HEK293 (cell line): ENCODE measurements at regions not wholly inside any gene's neighbourhood (a gene's known extent, or its start where the extent isn't known, plus 50 kb on each side); places are given as distances from the start of the nearest gene placed in this dataset.

ENCODE experiments used
- CTCF ChIA-PET: fragments of 350-600 bp; formaldehyde crosslinking; extraction: SDS; loops from one replicate; lab custom pipeline; 2021; ENCODE audit warnings: antibody characterized with exemption; lab: Yijun Ruan, JAX
- POLR2A ChIA-PET: fragments of 300-600 bp; formaldehyde crosslinking; extraction: SDS; loops from one replicate; lab custom pipeline; 2020; ENCODE audit warnings: antibody characterized with exemption, inconsistent platforms; lab: Yijun Ruan, JAX
- H3K27ac ChIP-seq: fragments of 200-500 bp; sonication (Bioruptor generic); 2 replicates; pipeline ENCODE4 v1.5.1; 2014; ENCODE audit warnings: low read depth, low read length, control low read depth, inconsistent platforms; ENCODE audit errors: extremely low read depth
- H3K36me3 ChIP-seq, 2 experiments: fragments of 200-500 bp in 1 of 2; sonication (Bioruptor generic) in 1 of 2; 1 replicate in 1 of 2; 2 replicates in 1 of 2; pipeline ENCODE4 v1.5.1; 2014 to 2017; ENCODE audit warnings: inconsistent platforms in 2 of 2, low read length in 2 of 2; ENCODE audit not compliant: control insufficient read depth in 2 of 2, insufficient read depth in 1 of 2
- H3K4me1 ChIP-seq: fragments of 200-500 bp; sonication (Bioruptor generic); 2 replicates; pipeline ENCODE4 v1.5.1; 2014; ENCODE audit warnings: mild to moderate bottlenecking, low read length, inconsistent platforms; ENCODE audit not compliant: control insufficient read depth, insufficient read depth
- H3K4me3 ChIP-seq: 2 replicates; pipeline ENCODE4 v1.5.1; 2011; ENCODE audit warnings: low read depth, mild to moderate bottlenecking, control low read depth, low read length, moderate library complexity
- H3K9me3 ChIP-seq: fragments of 200-500 bp; sonication (Bioruptor generic); 2 replicates; pipeline ENCODE4 v1.5.1; 2014; ENCODE audit warnings: low read depth, low read length, inconsistent platforms; ENCODE audit not compliant: control insufficient read depth, insufficient read depth
- FEZF1 ChIP-seq: fragments of 450-650 bp; formaldehyde crosslinking; IDR thresholded peaks from 2 replicates; pipeline ENCODE4 v1.5.1; 2016; ENCODE audit warnings: missing biosample characterization, missing genetic modification characterization
- GLIS2 ChIP-seq: fragments of 450-650 bp; formaldehyde crosslinking; IDR thresholded peaks from 2 replicates; pipeline ENCODE4 v1.5.1; 2016; ENCODE audit warnings: missing biosample characterization, missing genetic modification characterization
- IKZF3 ChIP-seq: fragments of 450-650 bp; IDR thresholded peaks from 2 replicates; pipeline ENCODE4 v1.5.0; 2018; ENCODE audit warnings: missing biosample characterization, mild to moderate bottlenecking, missing genetic modification characterization, moderate library complexity
- ZEB2 ChIP-seq: fragments of 450-650 bp; formaldehyde crosslinking; IDR thresholded peaks from 2 replicates; pipeline ENCODE4 v1.5.1; 2016; ENCODE audit warnings: missing biosample characterization, missing genetic modification characterization
- ZNF121 ChIP-seq: fragments of 450-650 bp; formaldehyde crosslinking; IDR thresholded peaks from 2 replicates; pipeline ENCODE4 v1.5.1; 2016; ENCODE audit warnings: missing biosample characterization, missing genetic modification characterization
- ZNF146 ChIP-seq: fragments of 450-650 bp; formaldehyde crosslinking; IDR thresholded peaks from 2 replicates; pipeline ENCODE4 v1.5.1; 2016; ENCODE audit warnings: missing biosample characterization, missing genetic modification characterization
- ZNF2 ChIP-seq: fragments of 450-650 bp; formaldehyde crosslinking; IDR thresholded peaks from 2 replicates; pipeline ENCODE4 v1.5.1; 2016; ENCODE audit warnings: missing biosample characterization, missing genetic modification characterization
- ZNF311 ChIP-seq: fragments of 450-650 bp; formaldehyde crosslinking; IDR thresholded peaks from 2 replicates; pipeline ENCODE4 v1.5.1; 2017; ENCODE audit warnings: missing biosample characterization, missing genetic modification characterization, borderline replicate concordance
- ZNF354C ChIP-seq: fragments of 450-650 bp; formaldehyde crosslinking; IDR thresholded peaks from 2 replicates; pipeline ENCODE4 v1.5.1; 2016; ENCODE audit warnings: missing biosample characterization, missing genetic modification characterization, low read depth, borderline replicate concordance
- ZNF624 ChIP-seq: fragments of 450-650 bp; formaldehyde crosslinking; IDR thresholded peaks from 2 replicates; pipeline ENCODE4 v1.5.1; 2017; ENCODE audit warnings: missing biosample characterization, missing genetic modification characterization
- ZNF777 ChIP-seq: fragments of 450-650 bp; formaldehyde crosslinking; IDR thresholded peaks from 2 replicates; pipeline ENCODE4 v1.5.1; 2017; ENCODE audit warnings: missing biosample characterization, missing genetic modification characterization, borderline replicate concordance
- ZNF830 ChIP-seq: fragments of 450-650 bp; IDR thresholded peaks from 2 replicates; pipeline ENCODE4 v1.5.0; 2018; ENCODE audit warnings: missing biosample characterization, missing genetic modification characterization, low read depth, mild to moderate bottlenecking, moderate library complexity
- TF ChIP-seq, protein P1 (sequence below): fragments of 450-650 bp; formaldehyde crosslinking; IDR thresholded peaks from 2 replicates; pipeline ENCODE4 v1.5.1; 2017; ENCODE audit warnings: missing biosample characterization, missing genetic modification characterization
- TF ChIP-seq, protein P2 (sequence below): fragments of 450-650 bp; formaldehyde crosslinking; IDR thresholded peaks from 2 replicates; pipeline ENCODE4 v1.5.1; 2016; ENCODE audit warnings: missing biosample characterization, missing genetic modification characterization
- TF ChIP-seq, protein P3 (sequence below): fragments of 450-650 bp; formaldehyde crosslinking; IDR thresholded peaks from 2 replicates; pipeline ENCODE4 v1.5.1; 2016; ENCODE audit warnings: missing biosample characterization, missing genetic modification characterization, low read depth
- TF ChIP-seq, protein P4 (sequence below): fragments of 450-650 bp; formaldehyde crosslinking; optimal IDR thresholded peaks from 2 replicates; pipeline ENCODE3; 2016; ENCODE audit warnings: missing biosample characterization, mild to moderate bottlenecking, missing genetic modification characterization

DNA sequence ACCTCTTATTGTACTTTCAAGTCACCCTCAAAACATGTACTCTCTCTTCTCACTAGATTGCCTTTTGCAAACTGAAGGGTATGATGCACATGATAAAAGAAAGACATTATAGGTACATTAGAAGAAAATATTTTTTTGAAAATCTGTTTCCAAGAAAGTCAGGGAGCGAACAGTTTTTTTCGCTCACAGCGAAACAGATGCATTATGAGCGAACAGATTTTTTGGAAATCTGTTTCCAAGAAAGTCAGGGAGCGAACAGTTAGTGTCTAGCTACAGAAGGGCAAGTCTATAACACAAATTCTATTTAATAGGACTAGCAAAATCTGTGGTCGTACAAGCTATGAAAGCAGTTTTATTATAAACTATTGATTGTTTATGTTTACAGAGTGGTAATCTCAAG, 296.2 kb upstream of the ANO3 start (continued):
- TF ChIP-seq, protein P1, sequence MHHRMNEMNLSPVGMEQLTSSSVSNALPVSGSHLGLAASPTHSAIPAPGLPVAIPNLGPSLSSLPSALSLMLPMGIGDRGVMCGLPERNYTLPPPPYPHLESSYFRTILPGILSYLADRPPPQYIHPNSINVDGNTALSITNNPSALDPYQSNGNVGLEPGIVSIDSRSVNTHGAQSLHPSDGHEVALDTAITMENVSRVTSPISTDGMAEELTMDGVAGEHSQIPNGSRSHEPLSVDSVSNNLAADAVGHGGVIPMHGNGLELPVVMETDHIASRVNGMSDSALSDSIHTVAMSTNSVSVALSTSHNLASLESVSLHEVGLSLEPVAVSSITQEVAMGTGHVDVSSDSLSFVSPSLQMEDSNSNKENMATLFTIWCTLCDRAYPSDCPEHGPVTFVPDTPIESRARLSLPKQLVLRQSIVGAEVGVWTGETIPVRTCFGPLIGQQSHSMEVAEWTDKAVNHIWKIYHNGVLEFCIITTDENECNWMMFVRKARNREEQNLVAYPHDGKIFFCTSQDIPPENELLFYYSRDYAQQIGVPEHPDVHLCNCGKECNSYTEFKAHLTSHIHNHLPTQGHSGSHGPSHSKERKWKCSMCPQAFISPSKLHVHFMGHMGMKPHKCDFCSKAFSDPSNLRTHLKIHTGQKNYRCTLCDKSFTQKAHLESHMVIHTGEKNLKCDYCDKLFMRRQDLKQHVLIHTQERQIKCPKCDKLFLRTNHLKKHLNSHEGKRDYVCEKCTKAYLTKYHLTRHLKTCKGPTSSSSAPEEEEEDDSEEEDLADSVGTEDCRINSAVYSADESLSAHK (tag by site-specific recombination), result no peak
- TF ChIP-seq ZNF624 (tag by site-specific recombination) (no peak), ZNF2 (no peak), ZNF354C (tag by site-specific recombination) (no peak), GLIS2 (no peak)

DNA sequence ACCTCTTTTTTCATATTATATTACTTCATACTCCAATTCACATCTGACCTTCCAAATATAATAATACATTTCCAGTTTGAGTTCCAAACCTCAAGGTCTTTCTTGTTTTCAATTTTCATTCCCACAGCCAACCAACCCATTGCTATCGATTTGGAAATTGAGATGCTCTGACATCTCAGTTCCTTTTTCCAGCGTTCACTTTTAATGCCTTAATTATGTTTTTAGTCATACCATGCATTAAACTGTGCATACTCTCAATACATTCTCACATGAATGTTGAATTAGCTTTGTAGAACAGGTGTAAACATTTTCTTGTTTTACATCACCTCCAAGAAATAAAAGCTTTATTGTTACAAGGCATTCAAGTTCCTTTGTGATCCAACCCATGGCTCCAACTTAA, 294.2 kb upstream of the ANO3 start:
- ChIA-PET POLR2A (no interaction called here), CTCF (no interaction called here)
- Histone ChIP-seq H3K9me3 (no peaks in the 10 kb centered on the region), H3K4me3 (no peak overlapping the region), H3K4me1 (no peaks in the 10 kb centered on the region), H3K36me3 (no peaks in the 10 kb centered on the region), H3K27ac (no peak overlapping the region)
- TF ChIP-seq FEZF1 (no peak), ZNF777 (tag by site-specific recombination) (no peak), ZEB2 (tag by site-specific recombination) (no peak), ZNF311 (no peak)

DNA sequence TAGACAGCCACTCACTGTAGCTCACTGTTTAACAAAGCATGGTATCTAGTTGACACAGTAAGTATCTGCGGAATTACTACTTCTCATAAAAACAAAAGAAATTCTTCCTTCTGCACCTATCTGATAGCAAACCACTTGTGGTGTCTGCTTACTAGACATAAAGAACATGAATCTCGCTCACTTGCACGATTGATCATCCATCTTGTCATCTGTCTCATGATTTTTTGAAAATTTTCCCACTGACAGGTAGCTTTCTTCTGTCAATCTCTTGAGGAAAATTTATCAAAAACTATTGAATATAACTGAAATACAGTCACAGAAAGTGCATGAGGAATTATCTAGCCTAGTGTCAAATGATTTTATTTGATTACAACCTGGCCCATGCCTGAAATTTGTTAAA, 291.6 kb upstream of the ANO3 start:
- CTCF ChIA-PET, result no interaction called here
- no peak overlapping the region for H3K4me3 ChIP-seq
- H3K36me3 ChIP-seq, result no peaks in the 10 kb centered on the region
- POLR2A ChIA-PET, result no interaction called here
- TF ChIP-seq, protein P2, sequence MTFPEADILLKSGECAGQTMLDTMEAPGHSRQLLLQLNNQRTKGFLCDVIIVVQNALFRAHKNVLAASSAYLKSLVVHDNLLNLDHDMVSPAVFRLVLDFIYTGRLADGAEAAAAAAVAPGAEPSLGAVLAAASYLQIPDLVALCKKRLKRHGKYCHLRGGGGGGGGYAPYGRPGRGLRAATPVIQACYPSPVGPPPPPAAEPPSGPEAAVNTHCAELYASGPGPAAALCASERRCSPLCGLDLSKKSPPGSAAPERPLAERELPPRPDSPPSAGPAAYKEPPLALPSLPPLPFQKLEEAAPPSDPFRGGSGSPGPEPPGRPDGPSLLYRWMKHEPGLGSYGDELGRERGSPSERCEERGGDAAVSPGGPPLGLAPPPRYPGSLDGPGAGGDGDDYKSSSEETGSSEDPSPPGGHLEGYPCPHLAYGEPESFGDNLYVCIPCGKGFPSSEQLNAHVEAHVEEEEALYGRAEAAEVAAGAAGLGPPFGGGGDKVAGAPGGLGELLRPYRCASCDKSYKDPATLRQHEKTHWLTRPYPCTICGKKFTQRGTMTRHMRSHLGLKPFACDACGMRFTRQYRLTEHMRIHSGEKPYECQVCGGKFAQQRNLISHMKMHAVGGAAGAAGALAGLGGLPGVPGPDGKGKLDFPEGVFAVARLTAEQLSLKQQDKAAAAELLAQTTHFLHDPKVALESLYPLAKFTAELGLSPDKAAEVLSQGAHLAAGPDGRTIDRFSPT (tag by site-specific recombination), result no peak
- TF ChIP-seq, protein P3, sequence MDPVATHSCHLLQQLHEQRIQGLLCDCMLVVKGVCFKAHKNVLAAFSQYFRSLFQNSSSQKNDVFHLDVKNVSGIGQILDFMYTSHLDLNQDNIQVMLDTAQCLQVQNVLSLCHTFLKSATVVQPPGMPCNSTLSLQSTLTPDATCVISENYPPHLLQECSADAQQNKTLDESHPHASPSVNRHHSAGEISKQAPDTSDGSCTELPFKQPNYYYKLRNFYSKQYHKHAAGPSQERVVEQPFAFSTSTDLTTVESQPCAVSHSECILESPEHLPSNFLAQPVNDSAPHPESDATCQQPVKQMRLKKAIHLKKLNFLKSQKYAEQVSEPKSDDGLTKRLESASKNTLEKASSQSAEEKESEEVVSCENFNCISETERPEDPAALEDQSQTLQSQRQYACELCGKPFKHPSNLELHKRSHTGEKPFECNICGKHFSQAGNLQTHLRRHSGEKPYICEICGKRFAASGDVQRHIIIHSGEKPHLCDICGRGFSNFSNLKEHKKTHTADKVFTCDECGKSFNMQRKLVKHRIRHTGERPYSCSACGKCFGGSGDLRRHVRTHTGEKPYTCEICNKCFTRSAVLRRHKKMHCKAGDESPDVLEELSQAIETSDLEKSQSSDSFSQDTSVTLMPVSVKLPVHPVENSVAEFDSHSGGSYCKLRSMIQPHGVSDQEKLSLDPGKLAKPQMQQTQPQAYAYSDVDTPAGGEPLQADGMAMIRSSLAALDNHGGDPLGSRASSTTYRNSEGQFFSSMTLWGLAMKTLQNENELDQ (tag by site-specific recombination), result no peak
- no peak for TF ChIP-seq ZNF830 (tag by site-specific recombination)
- TF ChIP-seq, protein P4, sequence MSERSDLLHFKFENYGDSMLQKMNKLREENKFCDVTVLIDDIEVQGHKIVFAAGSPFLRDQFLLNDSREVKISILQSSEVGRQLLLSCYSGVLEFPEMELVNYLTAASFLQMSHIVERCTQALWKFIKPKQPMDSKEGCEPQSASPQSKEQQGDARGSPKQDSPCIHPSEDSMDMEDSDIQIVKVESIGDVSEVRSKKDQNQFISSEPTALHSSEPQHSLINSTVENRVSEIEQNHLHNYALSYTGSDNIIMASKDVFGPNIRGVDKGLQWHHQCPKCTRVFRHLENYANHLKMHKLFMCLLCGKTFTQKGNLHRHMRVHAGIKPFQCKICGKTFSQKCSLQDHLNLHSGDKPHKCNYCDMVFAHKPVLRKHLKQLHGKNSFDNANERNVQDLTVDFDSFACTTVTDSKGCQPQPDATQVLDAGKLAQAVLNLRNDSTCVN (tag by site-specific recombination), result no peak
- no peak for TF ChIP-seq IKZF3 (tag by site-specific recombination)
- no peak for TF ChIP-seq ZNF146 (tag by site-specific recombination)
- TF ChIP-seq ZNF121, result no peak
- H3K27ac ChIP-seq, result no peak overlapping the region
- no peaks in the 10 kb centered on the region for H3K4me1 ChIP-seq
- no peaks in the 10 kb centered on the region for H3K9me3 ChIP-seq
